PC-3 (cell line): ENCODE measurements at regions not wholly inside any gene's neighbourhood (a gene's known extent, or its start where the extent isn't known, plus 50 kb on each side); places are given as distances from the start of the nearest gene placed in this dataset.

Source experiments
- CTCF ChIP-seq: fragments of 300-600 bp; sonication (generic); conservative IDR thresholded peaks from 2 replicates; pipeline ENCODE4 v1.5.1; 2017; ENCODE audit warnings: antibody characterized with exemption, low read depth, mild to moderate bottlenecking, low read length
- EZH2 ChIP-seq: fragments of 300-600 bp; sonication (generic); IDR thresholded peaks from one replicate; pipeline ENCODE4 v1.6.1; 2017; ENCODE audit warnings: antibody characterized with exemption, mild to moderate bottlenecking, low read length; ENCODE audit not compliant: unreplicated experiment
- EZH2phosphoT487 ChIP-seq: fragments of 300-600 bp; sonication (generic); IDR thresholded peaks from 2 replicates; pipeline ENCODE4 v1.6.1; 2018; ENCODE audit warnings: mild to moderate bottlenecking, antibody characterized with exemption, low read length, borderline replicate concordance

- TF ChIP-seq CTCF (no peak), EZH2 (no peak), EZH2phosphoT487 (no peak)
These were observed 76.3 kb downstream of the XCL2 start for GRCh38 chr1:168467452-168467851.
